SK-N-SH (cell line): ENCODE measurements at regions not wholly inside any gene's neighbourhood (a gene's known extent, or its start where the extent isn't known, plus 50 kb on each side); places are given as distances from the start of the nearest gene placed in this dataset.
"Not testable (repeated sequence)": the region's sequence is repeated elsewhere in the genome, so short reads cannot be mapped to it uniquely, and the experiment has no call there.

ENCODE experiments used
- CTCF ChIA-PET: fragments of 300-600, 350-600 bp; formaldehyde crosslinking; extraction: SDS; loops from one replicate; lab custom pipeline; 2021; lab: Yijun Ruan, JAX
- POLR2A ChIA-PET: fragments of 350-600 bp; sonication (Branson Sonifier 250); formaldehyde crosslinking; extraction: SDS; loops from one replicate; lab custom pipeline; 2020; ENCODE audit warnings: antibody characterized with exemption, inconsistent platforms; lab: Yijun Ruan, JAX
- DNase-seq: peaks from one replicate; pipeline ENCODE4 v3.0.0; 2012
- H2AFZ ChIP-seq: fragments of 200-600 bp; sonication (generic); 2 replicates; pipeline ENCODE4 v1.8.1; 2016; ENCODE audit warnings: antibody characterized with exemption, mild to moderate bottlenecking, low read depth
- H3F3A ChIP-seq: fragments of 200-600 bp; sonication (generic); replicated peaks from 2 replicates; pipeline ENCODE3; 2016; ENCODE audit warnings: antibody characterized with exemption, mild to moderate bottlenecking; ENCODE audit not compliant: insufficient read depth
- H3K27ac ChIP-seq, 2 experiments: fragments of 200-500 bp in 1 of 2; fragments of 200-600 bp in 1 of 2; sonication (Bioruptor generic) in 1 of 2; sonication (generic), shearing (Covaris generic) in 1 of 2; 2 replicates each; pipeline versions ENCODE4 v1.5.1 to v1.6.1; 2014 to 2016; ENCODE audit warnings: low read depth in 2 of 2, inconsistent platforms in 1 of 2, low read length in 1 of 2, mild to moderate bottlenecking in 1 of 2, mixed read lengths in 1 of 2
- H3K27me3 ChIP-seq: fragments of 200-600 bp; sonication (generic), shearing (Covaris generic); 2 replicates; pipeline ENCODE4 v1.6.1; 2016; ENCODE audit warnings: mixed run types; ENCODE audit not compliant: insufficient read depth
- H3K36me3 ChIP-seq, 2 experiments: fragments of 200-500 bp in 1 of 2; fragments of 200-600 bp in 1 of 2; sonication (Bioruptor generic) in 1 of 2; sonication (generic) in 1 of 2; replicated peaks in 1 of 2; 2 replicates each; pipeline versions ENCODE3 to v1.5.1; 2014 to 2016; ENCODE audit warnings: low read length in 1 of 2, mild to moderate bottlenecking in 1 of 2; ENCODE audit not compliant: insufficient read depth in 2 of 2, control insufficient read depth in 1 of 2
- H3K4me1 ChIP-seq, 2 experiments: fragments of 200-500 bp in 1 of 2; fragments of 200-600 bp in 1 of 2; sonication (Bioruptor generic) in 1 of 2; sonication (generic), shearing (Covaris generic) in 1 of 2; 2 replicates each; pipeline versions ENCODE4 v1.5.1 to v1.6.1; 2014 to 2016; ENCODE audit warnings: low read depth in 1 of 2, low read length in 1 of 2, mixed run types in 1 of 2; ENCODE audit not compliant: insufficient read depth in 2 of 2, control insufficient read depth in 1 of 2
- H3K4me2 ChIP-seq: fragments of 200-600 bp; sonication (generic), shearing (Covaris generic); 2 replicates; pipeline ENCODE4 v1.6.1; 2017; ENCODE audit warnings: mixed run types
- H3K4me3 ChIP-seq, 2 experiments: fragments of 200-500 bp in 1 of 2; fragments of 200-600 bp in 1 of 2; sonication (Bioruptor generic) in 1 of 2; sonication (generic), shearing (Covaris generic) in 1 of 2; 2 replicates each; pipeline versions ENCODE4 v1.5.1 to v1.8.1; 2014 to 2016; ENCODE audit warnings: low read depth in 2 of 2, inconsistent platforms in 1 of 2, low read length in 1 of 2, mild to moderate bottlenecking in 1 of 2, mixed read lengths in 1 of 2, moderate library complexity in 1 of 2
- H3K79me2 ChIP-seq: fragments of 200-600 bp; sonication (generic); 2 replicates; pipeline ENCODE4 v1.8.1; 2017; ENCODE audit warnings: mild to moderate bottlenecking; ENCODE audit not compliant: insufficient read depth
- H3K9ac ChIP-seq: fragments of 200-600 bp; sonication (generic); 2 replicates; pipeline ENCODE4 v1.6.1; 2017; ENCODE audit warnings: mixed run types
- H3K9me2 ChIP-seq: fragments of 200-600 bp; sonication (generic); 2 replicates; pipeline ENCODE4 v1.6.1; 2017; ENCODE audit warnings: mixed run types
- H3K9me3 ChIP-seq: fragments of 200-600 bp; sonication (generic); 2 replicates; pipeline ENCODE4 v1.6.1; 2017; ENCODE audit warnings: mixed run types, mild to moderate bottlenecking, moderate library complexity
- H4K20me1 ChIP-seq: fragments of 200-600 bp; sonication (generic); 2 replicates; pipeline ENCODE4 v1.6.1; 2017; ENCODE audit warnings: mild to moderate bottlenecking, mixed run types; ENCODE audit not compliant: insufficient read depth
- CHD2 ChIP-seq: fragments of 150-350 bp; IDR thresholded peaks from 2 replicates; pipeline ENCODE4 v1.6.1; 2018; ENCODE audit warnings: low read length; ENCODE audit not compliant: partially characterized antibody
- CTCF ChIP-seq: fragments of 200-600 bp; sonication (generic); IDR thresholded peaks from 2 replicates; pipeline ENCODE4 v1.6.1; 2017; ENCODE audit warnings: antibody characterized with exemption, mild to moderate bottlenecking, moderate library complexity
- ELF1 ChIP-seq: IDR thresholded peaks from 2 replicates; pipeline ENCODE4 v1.4.0; 2012
- FOXJ3 ChIP-seq: sonication (generic); formaldehyde crosslinking; IDR thresholded peaks from 2 replicates; pipeline ENCODE4 v1.5.1; 2020; ENCODE audit warnings: mild to moderate bottlenecking, missing genetic modification reagents
- FOXM1 ChIP-seq: IDR thresholded peaks from 2 replicates; pipeline ENCODE4 v1.4.0; 2012; ENCODE audit warnings: low read depth, mild to moderate bottlenecking
- GABPA ChIP-seq: IDR thresholded peaks from 2 replicates; pipeline ENCODE4 v1.4.0; 2012; ENCODE audit warnings: low read depth, mild to moderate bottlenecking
- GATA2 ChIP-seq: sonication (generic); formaldehyde crosslinking; IDR thresholded peaks from 2 replicates; pipeline ENCODE4 v1.5.0; 2020; ENCODE audit warnings: mild to moderate bottlenecking, missing genetic modification reagents
- JUND ChIP-seq: IDR thresholded peaks from 2 replicates; pipeline ENCODE4 v1.4.0; 2012
- MAX ChIP-seq: IDR thresholded peaks from 2 replicates; pipeline ENCODE4 v1.4.0; 2012; ENCODE audit warnings: low read depth
- MEF2A ChIP-seq: IDR thresholded peaks from 2 replicates; pipeline ENCODE4 v1.4.0; 2012; ENCODE audit warnings: low read depth, borderline replicate concordance
- MXI1 ChIP-seq: IDR thresholded peaks from 2 replicates; pipeline ENCODE4 v1.6.1; 2012; ENCODE audit warnings: mild to moderate bottlenecking, low read depth, low read length, improper control_type of control experiment
- REST ChIP-seq: IDR thresholded peaks from 2 replicates; pipeline ENCODE4 v1.6.1; 2012; ENCODE audit warnings: mild to moderate bottlenecking, low read depth, low read length, moderate library complexity
- RFX5 ChIP-seq: IDR thresholded peaks from 2 replicates; pipeline ENCODE4 v1.6.1; 2012; ENCODE audit warnings: mild to moderate bottlenecking, improper control_type of control experiment, low read length
- RXRA ChIP-seq: IDR thresholded peaks from 2 replicates; pipeline ENCODE4 v1.4.0; 2012; ENCODE audit warnings: low read depth, mild to moderate bottlenecking, borderline replicate concordance
- SMC3 ChIP-seq: IDR thresholded peaks from 2 replicates; pipeline ENCODE4 v1.6.1; 2012; ENCODE audit warnings: low read depth, low read length, improper control_type of control experiment
- WGBS: methylation state at CpG from one replicate; pipeline ENCODE4 v1.1.6; 2017; ENCODE audit warnings: low lambda C conversion rate; 5-methylcytosine and 5-hydroxymethylcytosine counted together

- TF ChIP-seq GABPA (no peak), MXI1 (peak; percentile 50; the same call in 1 of the 2 replicates), ELF1 (no peak), RFX5 (no peak), CHD2 (peak; percentile 91), CTCF (no peak), RXRA (no peak), MEF2A (no peak), JUND (no peak), SMC3 (no peak), FOXM1 (no peak), MAX (no peak), GATA2 (CRISPR knock-in tag) (peak; percentile 99), REST (no peak), FOXJ3 (CRISPR knock-in tag) (peak; percentile 97)
These were observed 145.5 kb upstream of the NPY2R start (continued) for GRCh38 chr4:155062948-155063347.

- POLR2A ChIA-PET, H3K27me3 ChIP-seq: not testable (repeated sequence)
These were observed 143.5 kb upstream of the NPY2R start for GRCh38 chr4:155064934-155065333.

More at GRCh38 chr4:155064934-155065333, 143.5 kb upstream of the NPY2R start:
- H2AFZ ChIP-seq, H3K9me2 ChIP-seq, H3K4me2 ChIP-seq, H3K4me3 ChIP-seq, H3K79me2 ChIP-seq, H3F3A ChIP-seq, H3K36me3 ChIP-seq, DNase-seq, H3K4me1 ChIP-seq, H3K9ac ChIP-seq, H4K20me1 ChIP-seq, H3K27ac ChIP-seq, H3K9me3 ChIP-seq: not testable (repeated sequence)
- 59% methylated on average over 7 of the region's 7 CpGs for WGBS
- CTCF ChIA-PET = interaction anchor here (0.6 kb wide), 1 partner anchor 134 kb away, joined by 3 read pairs; no protein-coding TSS in a partner anchor
